BE2C (cell line): ENCODE measurements at regions not wholly inside any gene's neighbourhood (a gene's known extent, or its start where the extent isn't known, plus 50 kb on each side); places are given as distances from the start of the nearest gene placed in this dataset.

Experiments used
- DNase-seq: peaks from one replicate; pipeline ENCODE4 v3.0.0-alpha.2; 2020
- H3K27me3 ChIP-seq: fragments of 250-450 bp; sonication (Bioruptor Pico); 2 replicates; pipeline ENCODE4 v1.5.1; 2020; ENCODE audit warnings: mild to moderate bottlenecking
- H3K36me3 ChIP-seq: fragments of 250-450 bp; sonication (Bioruptor Pico); 2 replicates; pipeline ENCODE4 v1.5.1; 2020; ENCODE audit warnings: mild to moderate bottlenecking
- H3K4me1 ChIP-seq: fragments of 250-450 bp; sonication (Bioruptor Pico); 2 replicates; pipeline ENCODE4 v1.5.1; 2020
- H3K4me3 ChIP-seq: 2 replicates; pipeline ENCODE4 v1.5.1; 2011; ENCODE audit warnings: low read depth, low read length
- H3K9me3 ChIP-seq: fragments of 250-450 bp; sonication (Bioruptor Pico); 2 replicates; pipeline ENCODE4 v1.5.1; 2020
- TF ChIP-seq, protein P1 (sequence below): IDR thresholded peaks from 2 replicates; pipeline ENCODE4 v1.5.1; 2012; ENCODE audit warnings: mild to moderate bottlenecking, low read depth, low read length

DNA sequence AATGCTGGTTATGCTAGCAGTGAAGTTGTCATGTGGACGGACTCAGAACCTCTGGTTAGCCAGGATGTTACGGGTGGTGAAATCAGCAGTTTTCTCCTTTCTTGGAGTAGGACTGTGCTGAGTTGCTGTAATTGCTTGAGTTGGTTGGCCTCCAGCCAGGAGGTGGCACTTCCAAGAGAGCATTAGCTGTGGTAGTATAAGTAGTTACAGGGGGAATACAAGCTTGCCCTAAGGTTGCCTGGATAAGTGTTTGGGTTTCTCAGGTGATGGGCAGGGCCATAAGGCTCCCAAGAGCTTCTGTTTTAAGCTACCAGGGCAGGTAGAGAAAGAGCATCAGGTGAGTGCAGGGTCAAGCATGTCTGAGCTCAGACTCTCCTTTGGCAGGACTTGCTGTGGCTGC, 103.0 kb downstream of the ZNF518B start:
- DNase-seq = no peak
- no peak overlapping the region for H3K4me3 ChIP-seq
- H3K9me3 ChIP-seq = no peaks in the 10 kb centered on the region
- TF ChIP-seq, protein P1, sequence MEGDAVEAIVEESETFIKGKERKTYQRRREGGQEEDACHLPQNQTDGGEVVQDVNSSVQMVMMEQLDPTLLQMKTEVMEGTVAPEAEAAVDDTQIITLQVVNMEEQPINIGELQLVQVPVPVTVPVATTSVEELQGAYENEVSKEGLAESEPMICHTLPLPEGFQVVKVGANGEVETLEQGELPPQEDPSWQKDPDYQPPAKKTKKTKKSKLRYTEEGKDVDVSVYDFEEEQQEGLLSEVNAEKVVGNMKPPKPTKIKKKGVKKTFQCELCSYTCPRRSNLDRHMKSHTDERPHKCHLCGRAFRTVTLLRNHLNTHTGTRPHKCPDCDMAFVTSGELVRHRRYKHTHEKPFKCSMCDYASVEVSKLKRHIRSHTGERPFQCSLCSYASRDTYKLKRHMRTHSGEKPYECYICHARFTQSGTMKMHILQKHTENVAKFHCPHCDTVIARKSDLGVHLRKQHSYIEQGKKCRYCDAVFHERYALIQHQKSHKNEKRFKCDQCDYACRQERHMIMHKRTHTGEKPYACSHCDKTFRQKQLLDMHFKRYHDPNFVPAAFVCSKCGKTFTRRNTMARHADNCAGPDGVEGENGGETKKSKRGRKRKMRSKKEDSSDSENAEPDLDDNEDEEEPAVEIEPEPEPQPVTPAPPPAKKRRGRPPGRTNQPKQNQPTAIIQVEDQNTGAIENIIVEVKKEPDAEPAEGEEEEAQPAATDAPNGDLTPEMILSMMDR = no peak
- no peaks in the 10 kb centered on the region for H3K36me3 ChIP-seq
- H3K4me1 ChIP-seq = no peaks in the 10 kb centered on the region
- H3K27me3 ChIP-seq = no peaks in the 10 kb centered on the region

DNA sequence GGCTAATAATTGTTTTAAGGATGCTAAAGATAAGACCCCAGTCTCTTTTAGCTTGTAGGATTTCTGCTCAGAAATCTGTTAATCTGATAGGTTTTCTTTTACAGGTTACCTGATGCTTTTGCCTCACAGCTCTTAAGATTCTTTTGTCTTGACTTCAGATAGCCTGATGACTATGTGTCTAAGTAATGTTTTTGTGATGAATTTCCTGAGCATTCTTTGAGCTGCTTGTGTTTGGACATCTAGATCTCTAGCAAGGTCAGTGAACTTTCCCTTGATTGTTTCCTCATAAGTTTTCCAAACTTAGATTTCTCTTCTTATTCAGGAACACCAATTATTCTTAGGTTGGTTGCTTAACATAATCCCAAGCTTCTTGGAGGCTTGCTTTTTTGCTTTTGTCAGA, 104.1 kb downstream of the ZNF518B start:
- H3K4me1 ChIP-seq = no peaks in the 10 kb centered on the region
- H3K9me3 ChIP-seq = no peaks in the 10 kb centered on the region
- no peaks in the 10 kb centered on the region for H3K36me3 ChIP-seq
- no peak for DNase-seq
- no peaks in the 10 kb centered on the region for H3K27me3 ChIP-seq
- H3K4me3 ChIP-seq = no peak overlapping the region
- TF ChIP-seq, protein P1 = no peak

DNA sequence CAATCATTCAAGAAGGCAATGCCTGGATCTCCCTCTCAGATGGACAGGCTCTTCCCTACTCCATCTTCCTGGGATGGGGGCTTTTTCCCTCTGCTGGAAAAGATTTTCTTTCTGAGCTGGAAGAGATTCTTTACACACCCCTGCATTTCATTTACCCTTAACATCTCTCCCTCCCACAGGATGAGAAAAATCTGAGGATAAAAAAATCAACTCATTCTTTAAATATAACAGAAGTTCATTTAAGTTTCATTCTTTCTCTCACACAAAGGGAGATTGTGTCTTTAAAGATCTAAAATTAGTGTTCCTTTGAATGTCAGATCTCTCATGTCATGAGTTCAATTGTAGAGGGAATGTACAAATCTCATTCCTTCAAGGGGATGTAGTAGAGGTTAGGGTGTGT, 109.0 kb downstream of the ZNF518B start:
- DNase-seq = no peak
- TF ChIP-seq, protein P1 = no peak
- no peak overlapping the region for H3K4me3 ChIP-seq
- no peaks in the 10 kb centered on the region for H3K4me1 ChIP-seq
- H3K27me3 ChIP-seq = no peaks in the 10 kb centered on the region
- H3K9me3 ChIP-seq = no peaks in the 10 kb centered on the region
- H3K36me3 ChIP-seq = no peaks in the 10 kb centered on the region

DNA sequence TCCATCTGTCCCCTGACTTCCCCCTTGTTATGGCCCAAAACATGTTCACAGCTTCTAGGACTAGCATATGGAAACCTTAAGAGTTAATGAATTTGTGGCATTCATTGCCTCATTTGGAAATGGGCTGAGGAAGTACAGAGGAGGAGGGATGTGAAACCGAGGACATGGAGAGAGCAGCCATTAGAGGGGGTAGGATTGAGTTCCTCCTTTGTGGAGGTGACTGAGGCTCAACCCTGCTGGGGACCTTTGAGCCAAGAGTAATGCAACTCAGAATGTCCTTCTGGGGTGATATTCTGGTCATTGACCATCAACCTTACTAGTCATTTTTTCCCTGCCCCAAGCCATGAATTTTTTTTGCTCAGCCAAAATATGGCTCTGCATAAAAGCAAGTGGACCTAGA, 109.4 kb downstream of the ZNF518B start:
- TF ChIP-seq, protein P1 = no peak
- no peaks in the 10 kb centered on the region for H3K27me3 ChIP-seq
- no peaks in the 10 kb centered on the region for H3K9me3 ChIP-seq
- no peak for DNase-seq
- H3K4me3 ChIP-seq = no peak overlapping the region
- H3K36me3 ChIP-seq = no peaks in the 10 kb centered on the region
- H3K4me1 ChIP-seq = no peaks in the 10 kb centered on the region

DNA sequence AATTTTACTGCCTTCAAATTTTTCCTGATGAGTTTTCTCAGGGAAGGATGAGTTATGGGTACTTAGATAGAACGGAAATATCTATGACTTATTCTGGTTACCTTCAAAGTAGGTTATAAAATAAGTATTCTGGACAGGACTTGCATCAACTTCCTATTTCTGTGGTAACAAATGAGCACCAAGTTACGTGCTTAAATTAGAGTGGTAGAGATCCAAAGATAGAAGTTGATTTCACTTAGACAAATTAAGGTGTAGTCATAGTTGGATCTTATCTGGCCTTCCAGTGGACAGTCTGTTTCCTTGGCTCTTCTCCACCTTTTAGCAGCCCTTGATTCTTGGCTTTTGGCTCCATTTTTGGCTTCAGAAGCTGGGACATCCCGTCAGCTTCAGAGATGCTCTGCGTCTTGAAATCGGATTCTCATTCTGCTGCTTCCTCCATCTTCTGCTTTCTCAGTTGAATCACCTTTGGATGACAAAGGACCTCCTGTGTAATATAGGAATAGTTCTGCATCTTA, 109.9 kb downstream of the ZNF518B start:
- Histone ChIP-seq H3K9me3 (no peaks in the 10 kb centered on the region), H3K36me3 (no peaks in the 10 kb centered on the region), H3K27me3 (no peaks in the 10 kb centered on the region), H3K4me1 (no peaks in the 10 kb centered on the region), H3K4me3 (no peak overlapping the region)
- DNase-seq = no peak
- TF ChIP-seq, protein P1 = no peak

DNA sequence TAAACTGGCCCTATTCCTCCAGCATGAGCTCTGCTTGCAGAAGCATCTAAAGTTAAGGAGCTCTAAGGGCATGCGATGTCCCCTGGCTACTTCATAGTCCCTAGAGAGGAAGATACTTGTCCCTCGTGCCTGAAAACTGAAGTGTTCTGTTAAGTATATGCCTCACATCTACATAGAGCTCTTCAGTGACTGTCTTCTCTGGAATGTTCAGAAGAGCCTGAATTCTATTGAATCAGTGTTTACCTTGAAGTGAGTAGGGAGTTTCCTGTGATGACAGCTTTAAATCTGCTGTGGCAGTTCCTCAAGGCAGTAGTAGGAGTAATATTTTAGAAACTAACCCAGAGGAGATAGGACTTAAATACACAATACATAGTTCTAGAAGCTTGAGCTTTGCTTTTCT, 111.2 kb downstream of the ZNF518B start:
- Histone ChIP-seq H3K4me1 (no peaks in the 10 kb centered on the region), H3K9me3 (no peaks in the 10 kb centered on the region), H3K4me3 (no peak overlapping the region), H3K36me3 (no peaks in the 10 kb centered on the region), H3K27me3 (no peaks in the 10 kb centered on the region)
- DNase-seq = no peak
- TF ChIP-seq, protein P1 = no peak
